ENCODE measurements at regions not wholly inside any gene's neighbourhood (a gene's known extent, or its start where the extent isn't known, plus 50 kb on each side); places are given as distances from the start of the nearest gene placed in this dataset.

DNA sequence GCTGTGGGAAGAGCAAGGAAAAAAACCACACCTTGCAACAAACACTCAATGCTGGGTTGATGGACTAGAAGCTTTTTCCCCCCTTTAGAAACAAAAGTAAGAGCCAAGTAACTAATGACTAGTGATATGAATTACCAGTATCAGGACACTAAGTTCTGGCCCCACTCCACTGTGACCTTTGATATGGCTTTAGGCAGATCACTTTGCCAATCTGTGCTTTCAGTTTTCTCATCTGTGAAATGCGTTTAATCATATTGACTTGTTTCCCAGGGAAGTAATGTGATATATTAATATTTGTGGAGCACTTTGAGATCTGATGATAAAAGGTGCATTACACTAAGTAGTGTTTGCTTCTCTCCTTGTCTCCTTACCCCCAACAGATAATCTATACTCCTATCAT, 319.3 kb upstream of the SATB1 start:
- no peak for DNase-seq (ENCODE audit: low read depth)
- TF ChIP-seq, protein P1, sequence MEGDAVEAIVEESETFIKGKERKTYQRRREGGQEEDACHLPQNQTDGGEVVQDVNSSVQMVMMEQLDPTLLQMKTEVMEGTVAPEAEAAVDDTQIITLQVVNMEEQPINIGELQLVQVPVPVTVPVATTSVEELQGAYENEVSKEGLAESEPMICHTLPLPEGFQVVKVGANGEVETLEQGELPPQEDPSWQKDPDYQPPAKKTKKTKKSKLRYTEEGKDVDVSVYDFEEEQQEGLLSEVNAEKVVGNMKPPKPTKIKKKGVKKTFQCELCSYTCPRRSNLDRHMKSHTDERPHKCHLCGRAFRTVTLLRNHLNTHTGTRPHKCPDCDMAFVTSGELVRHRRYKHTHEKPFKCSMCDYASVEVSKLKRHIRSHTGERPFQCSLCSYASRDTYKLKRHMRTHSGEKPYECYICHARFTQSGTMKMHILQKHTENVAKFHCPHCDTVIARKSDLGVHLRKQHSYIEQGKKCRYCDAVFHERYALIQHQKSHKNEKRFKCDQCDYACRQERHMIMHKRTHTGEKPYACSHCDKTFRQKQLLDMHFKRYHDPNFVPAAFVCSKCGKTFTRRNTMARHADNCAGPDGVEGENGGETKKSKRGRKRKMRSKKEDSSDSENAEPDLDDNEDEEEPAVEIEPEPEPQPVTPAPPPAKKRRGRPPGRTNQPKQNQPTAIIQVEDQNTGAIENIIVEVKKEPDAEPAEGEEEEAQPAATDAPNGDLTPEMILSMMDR (IDR thresholded peaks at IDR 0.05; ENCODE audit: low read depth, low read length, missing control alignments): no peak
- H3K4me3 ChIP-seq (ENCODE audit: low read depth, low read length): no peak overlapping the region

DNA sequence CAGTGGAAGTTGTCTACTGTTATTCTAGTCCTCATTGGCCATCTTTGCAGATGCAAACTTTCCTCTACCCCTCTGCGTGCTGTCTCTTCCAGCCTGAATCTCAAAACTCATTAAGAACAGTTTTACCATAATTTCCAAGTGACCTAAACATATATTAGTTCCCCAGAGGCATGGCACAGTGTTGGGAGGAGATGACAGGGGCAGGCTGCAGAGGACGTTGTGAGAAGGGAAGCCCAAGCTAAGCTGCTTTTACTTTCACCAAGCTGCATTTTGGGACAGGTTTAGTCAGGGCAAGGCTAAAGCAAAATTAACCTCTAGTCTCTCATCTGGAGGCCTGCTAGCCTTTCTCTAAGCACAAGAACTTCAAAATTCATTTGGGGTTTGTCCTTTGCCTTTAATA, 318.6 kb upstream of the SATB1 start:
- H3K4me3 ChIP-seq (ENCODE audit: low read depth, low read length): no peak overlapping the region
- no peak for DNase-seq (ENCODE audit: low read depth)
- TF ChIP-seq, protein P1 (IDR thresholded peaks at IDR 0.05; ENCODE audit: low read depth, low read length, missing control alignments): no peak

DNA sequence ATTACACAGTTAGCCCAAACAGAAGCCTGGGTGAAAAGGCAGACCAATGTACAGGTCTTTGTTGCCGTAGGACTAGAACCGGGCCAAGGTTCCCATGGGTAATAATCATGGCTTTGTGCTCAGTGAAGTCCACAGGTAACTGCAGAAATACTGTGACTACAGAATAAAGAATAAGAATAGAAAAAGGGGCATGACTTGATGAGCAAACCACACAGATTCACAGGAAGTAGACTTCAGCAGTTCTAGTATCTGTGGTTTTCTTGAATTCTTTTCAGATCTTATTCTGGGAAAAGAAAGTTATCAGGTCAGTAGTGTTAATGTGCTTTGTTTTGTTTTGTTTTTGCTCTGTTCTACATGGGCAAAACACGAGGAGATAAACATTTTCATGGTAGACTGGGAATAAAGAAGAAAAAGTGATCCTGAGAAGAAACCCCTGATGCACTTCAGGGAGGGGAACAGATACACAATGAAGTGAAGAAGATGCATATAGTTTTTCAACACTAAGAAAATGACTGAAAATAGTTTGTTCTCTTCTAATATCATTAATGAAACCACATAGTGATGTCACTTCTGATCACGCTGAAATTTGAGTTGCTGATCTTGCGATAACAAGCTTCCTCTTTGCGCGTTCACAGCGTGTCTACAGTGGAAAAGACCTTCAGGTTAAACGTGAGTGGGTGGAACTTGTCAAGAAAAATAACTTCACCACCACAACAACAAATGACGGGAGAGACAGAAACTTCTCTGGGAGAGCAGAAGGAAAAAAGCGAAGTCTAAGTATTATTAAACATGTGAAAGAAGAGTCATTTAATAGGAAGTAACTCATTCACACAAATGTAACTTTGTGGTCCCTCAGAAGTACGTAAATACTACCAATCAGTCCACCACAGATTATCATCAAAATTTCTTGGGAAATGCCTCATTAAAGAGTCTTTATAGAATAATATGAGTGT, 315.8 kb upstream of the SATB1 start:
- H3K4me3 ChIP-seq (ENCODE audit: low read depth, low read length): no peak overlapping the region
- TF ChIP-seq, protein P1 (IDR thresholded peaks at IDR 0.05; ENCODE audit: low read depth, low read length, missing control alignments): no peak
- peak; percentile 35 for DNase-seq (ENCODE audit: low read depth)

DNA sequence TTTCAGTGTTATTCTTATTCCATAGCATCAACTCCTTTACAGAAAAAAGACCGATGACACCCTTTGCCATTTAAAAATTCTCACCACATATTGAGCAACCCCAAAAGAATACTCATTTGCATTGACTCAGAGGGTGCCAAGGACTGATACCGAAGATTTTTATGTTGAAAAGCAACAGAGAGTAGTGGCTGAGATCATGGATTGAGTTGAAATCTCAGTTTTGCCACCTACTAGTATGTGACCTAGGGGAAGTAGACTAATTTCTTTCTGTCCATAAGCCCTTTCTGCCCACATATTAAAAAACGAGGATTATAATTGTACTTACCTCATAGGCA, 313.9 kb upstream of the SATB1 start:
- DNase-seq (ENCODE audit: low read depth): no peak
- H3K4me3 ChIP-seq (ENCODE audit: low read depth, low read length): no peak overlapping the region
- TF ChIP-seq, protein P1 (IDR thresholded peaks at IDR 0.05; ENCODE audit: low read depth, low read length, missing control alignments): no peak

DNA sequence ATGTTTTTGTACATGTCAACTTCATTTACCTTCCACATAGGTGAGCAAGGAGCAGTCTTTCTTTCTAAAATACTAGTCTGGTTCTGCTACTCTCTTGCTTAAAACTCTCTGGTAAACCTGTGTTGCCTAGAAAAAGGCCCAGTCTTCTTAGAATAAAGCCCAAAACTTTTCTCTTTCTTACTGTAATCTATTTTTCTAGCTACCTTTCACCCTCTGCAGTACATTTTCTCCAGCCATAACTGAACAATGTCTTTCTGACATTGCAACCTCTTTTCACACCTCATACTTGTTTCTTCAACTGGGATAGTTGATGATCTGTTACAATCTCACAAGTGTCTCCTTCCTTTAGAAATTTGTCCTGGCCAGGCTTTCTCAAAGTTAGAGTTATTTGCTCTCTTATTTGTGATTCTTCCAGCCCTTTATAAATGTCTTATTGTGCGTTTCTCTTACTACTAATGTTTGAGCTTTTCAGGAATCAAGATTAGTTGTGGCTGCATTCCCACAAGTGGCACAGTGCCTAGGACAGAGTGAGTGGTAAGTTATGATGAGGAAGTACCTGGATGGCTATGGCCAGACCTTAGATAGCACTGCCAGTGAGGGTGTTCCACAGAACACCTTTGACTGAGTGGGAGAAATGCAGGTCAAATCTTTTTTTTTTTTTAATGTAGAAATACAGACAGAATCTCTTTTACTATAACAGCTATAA, 313.4 kb upstream of the SATB1 start:
- no peak overlapping the region for H3K4me3 ChIP-seq (ENCODE audit: low read depth, low read length)
- TF ChIP-seq, protein P1 (IDR thresholded peaks at IDR 0.05; ENCODE audit: low read depth, low read length, missing control alignments): no peak
- DNase-seq (ENCODE audit: low read depth): no peak

DNA sequence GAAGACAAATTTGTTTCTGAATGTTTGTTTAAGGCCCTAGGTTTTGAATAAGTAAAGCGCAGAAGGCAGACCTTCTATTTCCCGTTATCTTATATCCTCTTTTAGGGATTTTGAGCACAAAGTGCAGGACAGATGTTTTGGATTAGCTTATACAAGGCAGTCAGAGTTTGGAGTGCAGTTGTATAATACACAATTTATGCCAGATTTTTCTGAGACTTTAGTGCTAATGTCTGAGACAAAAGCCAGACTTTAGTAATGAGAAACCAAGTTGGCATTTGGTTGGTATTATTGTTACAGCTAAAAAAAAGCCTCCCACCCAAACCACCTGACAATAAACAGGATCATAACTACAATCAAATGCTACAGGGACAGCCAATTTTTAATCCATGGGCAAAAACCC, 309.9 kb upstream of the SATB1 start:
- no peak for DNase-seq (ENCODE audit: low read depth)
- H3K4me3 ChIP-seq (ENCODE audit: low read depth, low read length): no peak overlapping the region
- TF ChIP-seq, protein P1 (IDR thresholded peaks at IDR 0.05; ENCODE audit: low read depth, low read length, missing control alignments): no peak

Measured in GM12864 (cell line).